Psoas muscle (tissue), 7 donors: ENCODE measurements at regions not wholly inside any gene's neighbourhood (a gene's known extent, or its start where the extent isn't known, plus 50 kb on each side); places are given as distances from the start of the nearest gene placed in this dataset.

Source experiments
- ATAC-seq, 4 donors: fragments of 200-7000 bp; cut with Tn5 transposase; one replicate each; pipeline ENCODE4 v1.9.1; 2020; ENCODE audit warnings: moderate library complexity in 3 of 4, mild to moderate bottlenecking in 2 of 4
- DNase-seq, 2 donors: peaks; one replicate each; pipeline ENCODE4 v3.0.0-alpha.2; 2020
- H3K27ac ChIP-seq: fragments of 200-600 bp; one replicate; pipeline ENCODE4 v1.8.0; 2022
- H3K27me3 ChIP-seq, 3 donors: fragments of 200-600 bp in 1 of 3; one replicate each; pipeline versions ENCODE4 v1.6.1 to v1.8.0; 2013 to 2022; ENCODE audit warnings: low read length in 2 of 3, mild to moderate bottlenecking in 2 of 3, moderate library complexity in 1 of 3; ENCODE audit not compliant: insufficient read depth in 3 of 3
- H3K36me3 ChIP-seq, 2 donors: fragments of 200-600 bp in 1 of 2; one replicate each; pipeline versions ENCODE4 v1.6.1 to v1.8.0; 2013 to 2022; ENCODE audit warnings: low read depth in 1 of 2, mild to moderate bottlenecking in 1 of 2, moderate library complexity in 1 of 2; ENCODE audit not compliant: insufficient read depth in 1 of 2
- H3K4me1 ChIP-seq: fragments of 200-600 bp; one replicate; pipeline ENCODE4 v1.8.0; 2022
- H3K4me3 ChIP-seq: fragments of 200-600 bp; one replicate; pipeline ENCODE4 v1.8.0; 2022; ENCODE audit warnings: mild to moderate bottlenecking
- H3K9me3 ChIP-seq: fragments of 200-600 bp; one replicate; pipeline ENCODE4 v1.8.0; 2022
- WGBS, 3 donors: extraction: QIAGEN DNeasy Blood & Tissue Kit; methylation state at CpG; one replicate each; pipeline versions ENCODE4 v1.1.6 to v1.1.7; 2013; 5-methylcytosine and 5-hydroxymethylcytosine counted together
- intact Hi-C, 2 donors: fragments of 100-400 bp; cut with DNase I; formaldehyde crosslinking; loops; one replicate each; pipeline versions ENCODE4 v1.11.0 to v1.14.2; 2022
- TF ChIP-seq, protein P1 (sequence below): fragments of 200-600 bp; IDR thresholded peaks from one replicate; pipeline ENCODE4 v1.8.0; 2022; ENCODE audit warnings: antibody characterized with exemption
- donor health status: healthy with polysubstance abuse.
- donor health status: DM: no; HTN: no; CAD: no; lungs with moderate emphysema.
- donor health status: Bipolar disorder and iron deficiency.
- donor health status: healthy.
- donor health status: DM: yes; HTN: yes; CAD: no.
- donor health status: DM: no; HTN: no; CAD: no.
- donor health status: DM: yes; HTN: yes; CAD: no.

DNA sequence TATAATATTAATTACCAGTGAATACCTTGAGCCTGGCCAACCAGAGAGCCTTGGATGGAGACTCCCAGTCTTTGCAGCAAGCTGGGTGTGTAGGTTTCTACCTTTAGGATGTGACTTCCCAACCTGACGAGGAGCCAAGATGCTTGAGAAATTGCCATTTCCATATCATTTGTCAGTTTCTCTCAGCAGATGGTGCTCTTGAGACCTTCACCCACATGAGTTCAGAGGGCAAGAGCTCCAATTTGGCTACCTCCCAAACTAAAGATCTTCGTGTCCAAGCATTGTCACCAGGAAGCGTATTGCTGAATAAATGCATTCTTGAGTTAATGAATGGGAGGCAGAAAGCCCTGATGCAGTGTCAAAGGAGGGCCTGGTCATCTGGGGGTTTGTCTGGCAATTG lies 106.4 kb upstream of the TBX5 start:
- Histone ChIP-seq H3K4me1 (no peaks in the 10 kb centered on the region), H3K36me3 (no peaks in the 10 kb centered on the region), H3K27me3 (peaks cover 0 to 13% (median 0%) of the 10 kb centered on the region in 3 donors), H3K9me3 (no peaks in the 10 kb centered on the region), H3K27ac (no peak overlapping the region), H3K4me3 (no peak overlapping the region)
- WGBS, 3 donors, result 55 to 70% (median 57%) methylated on average over 3 of the region's 3 CpGs
- intact Hi-C loops, result no loop called here
- ATAC-seq (no peak), DNase-seq (no peak)
- TF ChIP-seq, protein P1, sequence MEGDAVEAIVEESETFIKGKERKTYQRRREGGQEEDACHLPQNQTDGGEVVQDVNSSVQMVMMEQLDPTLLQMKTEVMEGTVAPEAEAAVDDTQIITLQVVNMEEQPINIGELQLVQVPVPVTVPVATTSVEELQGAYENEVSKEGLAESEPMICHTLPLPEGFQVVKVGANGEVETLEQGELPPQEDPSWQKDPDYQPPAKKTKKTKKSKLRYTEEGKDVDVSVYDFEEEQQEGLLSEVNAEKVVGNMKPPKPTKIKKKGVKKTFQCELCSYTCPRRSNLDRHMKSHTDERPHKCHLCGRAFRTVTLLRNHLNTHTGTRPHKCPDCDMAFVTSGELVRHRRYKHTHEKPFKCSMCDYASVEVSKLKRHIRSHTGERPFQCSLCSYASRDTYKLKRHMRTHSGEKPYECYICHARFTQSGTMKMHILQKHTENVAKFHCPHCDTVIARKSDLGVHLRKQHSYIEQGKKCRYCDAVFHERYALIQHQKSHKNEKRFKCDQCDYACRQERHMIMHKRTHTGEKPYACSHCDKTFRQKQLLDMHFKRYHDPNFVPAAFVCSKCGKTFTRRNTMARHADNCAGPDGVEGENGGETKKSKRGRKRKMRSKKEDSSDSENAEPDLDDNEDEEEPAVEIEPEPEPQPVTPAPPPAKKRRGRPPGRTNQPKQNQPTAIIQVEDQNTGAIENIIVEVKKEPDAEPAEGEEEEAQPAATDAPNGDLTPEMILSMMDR, result no peak

DNA sequence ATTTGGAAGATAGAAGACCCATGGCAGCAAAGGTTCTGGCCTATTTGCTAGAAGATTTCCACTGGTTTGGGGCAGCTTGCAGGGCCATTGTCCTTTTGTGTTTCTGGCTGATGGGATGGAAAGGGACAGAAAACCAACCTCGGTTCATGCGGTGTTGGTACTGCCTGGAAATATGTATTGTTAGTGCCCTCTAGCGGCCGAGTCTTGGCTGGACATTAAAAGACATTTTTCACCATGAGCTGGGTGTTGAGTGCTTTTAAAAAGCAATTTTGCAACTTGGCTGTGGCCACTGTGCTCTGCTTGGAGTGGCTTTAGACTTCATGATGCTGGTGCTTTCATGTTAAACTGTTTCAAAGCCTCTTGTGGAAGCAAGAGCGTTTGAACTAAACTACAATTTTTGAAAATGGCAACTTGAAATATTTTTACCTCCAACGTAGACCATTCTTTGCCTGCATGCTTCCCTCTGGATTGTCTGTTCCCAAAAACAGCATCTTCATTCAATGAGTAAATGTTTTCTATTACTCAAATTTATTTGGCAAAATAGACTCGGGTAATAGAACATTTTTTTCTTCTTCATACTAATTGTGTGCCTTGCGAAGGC lies 102.7 kb upstream of the TBX5 start:
- Histone ChIP-seq H3K9me3 (no peaks in the 10 kb centered on the region), H3K36me3 (no peaks in the 10 kb centered on the region), H3K27ac (no peak overlapping the region), H3K4me3 (no peak overlapping the region), H3K4me1 (no peaks in the 10 kb centered on the region), H3K27me3 (peaks cover 2 to 13% (median 10%) of the 10 kb centered on the region in 3 donors)
- TF ChIP-seq, protein P1, result peak; percentile 70
- ATAC-seq (peak in 2 of 4 donors; percentile 35 to 69), DNase-seq (peak in 1 of 2 donors; percentile 42)
- 32 to 34% (median 33%) methylated on average over 8 of the region's 8 CpGs for WGBS, 3 donors
- intact Hi-C loops, result loop anchor here (2.0 to 5.0 kb wide), 3 partner anchors 526 to 542 kb away; partner anchors contain the start of gene RBM19 (in 2 of the 2)

DNA sequence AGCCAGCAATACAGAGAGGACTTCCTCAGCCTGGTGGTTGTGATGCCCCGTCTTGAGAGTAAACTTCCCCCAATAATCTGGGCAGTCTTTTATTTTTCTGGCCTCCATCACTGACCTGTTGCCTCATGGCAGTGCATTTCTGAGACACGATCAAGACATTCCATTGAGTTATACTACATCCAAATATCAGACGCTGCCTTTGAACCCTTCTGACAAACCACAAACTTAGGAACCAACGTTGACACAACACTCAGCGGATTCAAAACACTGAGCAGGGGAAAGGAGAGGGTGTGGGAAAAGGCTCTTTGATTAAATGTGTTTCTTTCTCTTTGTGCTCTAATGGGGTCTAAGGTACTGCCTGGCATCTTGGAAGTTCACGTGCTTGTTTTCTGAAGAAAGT lies 100.7 kb upstream of the TBX5 start:
- H3K9me3 ChIP-seq, result no peaks in the 10 kb centered on the region
- TF ChIP-seq, protein P1, result no peak
- no peak for ATAC-seq
- peaks cover 2 to 21% (median 10%) of the 10 kb centered on the region in 3 donors for H3K27me3 ChIP-seq
- no peaks in the 10 kb centered on the region for H3K36me3 ChIP-seq
- no peak overlapping the region for H3K4me3 ChIP-seq
- no peak for DNase-seq
- H3K4me1 ChIP-seq, result no peaks in the 10 kb centered on the region
- WGBS, 3 donors, result 66 to 78% (median 70%) methylated on average over 6 of the region's 6 CpGs
- intact Hi-C loops, result loop anchor here (5.0 kb wide), 2 partner anchors 524 to 539 kb away; partner anchors contain the start of gene RBM19 (in 1 of the 2)
- H3K27ac ChIP-seq, result no peak overlapping the region

DNA sequence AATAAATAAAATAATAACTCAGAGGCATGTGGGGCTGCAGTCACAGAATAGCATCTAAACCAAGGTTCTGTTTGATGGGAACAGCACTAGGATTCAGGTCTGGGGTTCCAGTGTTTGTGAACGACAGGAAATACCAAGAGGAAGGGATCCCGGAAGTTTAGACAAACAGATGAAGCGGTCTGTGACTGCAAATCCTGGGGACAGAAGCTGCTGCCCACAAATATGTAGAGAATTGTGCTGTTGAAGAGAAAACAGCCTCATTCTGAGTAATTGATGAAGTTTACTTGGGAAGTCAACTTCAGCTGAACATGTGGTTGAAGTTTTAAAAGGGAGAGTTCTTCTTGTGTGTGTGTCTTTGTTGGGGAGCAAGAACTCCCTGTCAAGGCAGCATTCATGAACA lies 98.4 kb upstream of the TBX5 start:
- TF ChIP-seq, protein P1, result no peak
- ATAC-seq, result no peak
- WGBS, 3 donors, result 41 to 53% (median 50%) methylated on average over 3 of the region's 3 CpGs
- Histone ChIP-seq H3K9me3 (no peaks in the 10 kb centered on the region), H3K27ac (no peak overlapping the region), H3K27me3 (peaks cover 4 to 37% (median 10%) of the 10 kb centered on the region in 3 donors), H3K36me3 (no peaks in the 10 kb centered on the region), H3K4me1 (no peaks in the 10 kb centered on the region), H3K4me3 (no peak overlapping the region)
- intact Hi-C loops, result no loop called here
- DNase-seq, result no peak

DNA sequence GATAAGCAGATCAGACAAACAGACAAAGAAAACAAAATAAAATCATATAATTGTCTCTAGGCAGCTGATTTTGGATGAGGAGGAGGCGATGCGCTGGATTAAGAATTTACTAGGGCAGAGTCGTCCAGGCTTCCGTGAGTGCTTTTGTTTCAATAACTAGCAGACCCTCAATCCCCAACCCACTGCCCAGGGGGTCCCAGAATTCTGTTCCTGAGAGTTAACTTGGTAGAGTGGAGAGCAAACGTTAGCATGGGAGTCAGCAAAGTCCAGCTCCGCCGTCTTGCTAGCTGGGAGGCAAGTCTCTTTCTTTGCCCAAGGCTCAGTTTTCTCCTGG lies 95.5 kb upstream of the TBX5 start:
- WGBS, 3 donors, result 9 to 16% (median 13%) methylated on average over 7 of the region's 7 CpGs
- H3K4me1 ChIP-seq, result no peaks in the 10 kb centered on the region
- no peak overlapping the region for H3K4me3 ChIP-seq
- intact Hi-C loops, result no loop called here
- TF ChIP-seq, protein P1, result no peak
- H3K36me3 ChIP-seq, result no peaks in the 10 kb centered on the region
- ATAC-seq, result no peak
- DNase-seq, result no peak
- H3K27me3 ChIP-seq, result peaks cover 4 to 38% (median 4%) of the 10 kb centered on the region in 3 donors
- no peaks in the 10 kb centered on the region for H3K9me3 ChIP-seq
- H3K27ac ChIP-seq, result no peak overlapping the region
